SH-SY5Y (cell line): ENCODE measurements at regions not wholly inside any gene's neighbourhood (a gene's known extent, or its start where the extent isn't known, plus 50 kb on each side); places are given as distances from the start of the nearest gene placed in this dataset.

Source experiments
- GATA2 ChIP-seq: IDR thresholded peaks from 2 replicates; pipeline ENCODE4 v1.6.1; 2011; ENCODE audit warnings: mild to moderate bottlenecking, low read depth, low read length
- GATA3 ChIP-seq: IDR thresholded peaks from 2 replicates; pipeline ENCODE4 v1.6.1; 2011; ENCODE audit warnings: low read depth, mild to moderate bottlenecking, low read length, moderate library complexity

GRCh38 chr11:26834601-26835000, 112.7 kb upstream of the SLC5A12 start:
- TF ChIP-seq GATA2 = no peak
- no peak for TF ChIP-seq GATA3
